ENCODE measurements at regions not wholly inside any gene's neighbourhood (a gene's known extent, or its start where the extent isn't known, plus 50 kb on each side); places are given as distances from the start of the nearest gene placed in this dataset.

DNA sequence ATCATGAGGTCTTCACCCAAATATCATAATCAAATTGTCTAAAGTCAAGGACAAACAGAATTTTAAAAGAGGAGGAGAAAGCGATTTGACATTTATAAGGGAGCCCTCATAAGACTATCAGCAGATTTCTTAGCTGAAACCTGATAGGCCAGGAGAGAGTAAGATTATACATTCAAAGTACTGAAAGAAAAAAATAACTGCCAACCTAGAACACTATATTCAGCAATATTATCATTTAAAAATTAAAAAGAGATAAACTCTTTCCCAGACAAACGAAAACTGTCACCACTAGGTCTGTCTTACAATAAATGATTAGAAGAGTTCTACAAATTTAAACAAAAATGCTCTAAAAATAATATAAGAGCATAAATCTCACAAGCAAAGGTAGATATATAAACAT lies 154.1 kb upstream of the TMEM106B start (continued):
- TF ChIP-seq MLXIP (CRISPR knock-in tag; IDR thresholded peaks at IDR 0.05; ENCODE audit: borderline replicate concordance) = no peak
- no peak for TF ChIP-seq SALL1 (CRISPR knock-in tag; IDR thresholded peaks at IDR 0.05)
- TF ChIP-seq NCOR1 (IDR thresholded peaks at IDR 0.05; ENCODE audit: borderline replicate concordance, low read length) = no peak
- TF ChIP-seq FOXK1 (CRISPR knock-in tag; IDR thresholded peaks at IDR 0.05; ENCODE audit: borderline replicate concordance, low read depth) = no peak
- no peak for TF ChIP-seq ZMYM2 (CRISPR knock-in tag; IDR thresholded peaks at IDR 0.05)
- TF ChIP-seq RFX5 (IDR thresholded peaks at IDR 0.05; ENCODE audit: low read depth, low read length) = no peak
- TF ChIP-seq HNRNPUL1 (IDR thresholded peaks at IDR 0.05; ENCODE audit: low read depth, low read length) = no peak
- no peak for TF ChIP-seq TCF7L2 (IDR thresholded peaks at IDR 0.05; ENCODE audit: low read depth, low read length)
- no peak for TF ChIP-seq MBNL3 (CRISPR knock-in tag; conservative IDR thresholded peaks at IDR 0.05)

DNA sequence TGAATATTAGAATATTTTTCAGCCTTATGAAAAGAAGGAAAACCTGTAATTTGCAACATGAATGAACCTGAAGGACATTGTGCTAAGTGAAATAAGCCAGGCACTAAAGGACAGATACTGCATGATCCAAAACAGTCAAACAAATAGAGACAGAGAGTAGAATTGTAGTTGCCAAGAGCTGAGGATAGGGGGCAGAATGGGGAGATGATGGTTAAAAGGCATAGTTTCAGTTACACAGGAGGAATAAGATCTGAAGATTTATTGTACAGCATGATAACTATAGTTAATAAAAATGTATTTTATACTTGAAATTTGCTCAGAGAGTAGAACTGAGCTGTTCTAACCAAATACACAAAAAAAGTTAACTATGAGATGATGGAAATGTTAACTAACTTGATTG lies 149.0 kb upstream of the TMEM106B start:
- in situ Hi-C loops (cut with HindIII; ENCODE audit: extremely low pct_ligation_motif_present, low pct_unique_long_range_greater_than_20kb) (no loop called here), intact Hi-C loops (cut with micrococcal nuclease; ENCODE audit: unreplicated experiment) (loop anchor here (10.0 kb wide), 1 partner anchor 637 kb away; no protein-coding TSS in a partner anchor)
- ChIA-PET POLR2A (no interaction called here), CTCF (ENCODE audit: low intra/inter-chr PET ratio, low total read pairs) (no interaction called here)
- H3K9me3 ChIP-seq (ENCODE audit: low read length) = peaks cover 14% of the 10 kb centered on the region
- H3K4me2 ChIP-seq (ENCODE audit: low read depth, low read length) = no peak overlapping the region
- H3K4me1 ChIP-seq (ENCODE audit: insufficient read depth, low read length) = no peaks in the 10 kb centered on the region
- DNase-seq (ENCODE audit: low spot score) = no peak
- H2AFZ ChIP-seq (ENCODE audit: low read length) = no peak overlapping the region
- no peak for FAIRE-seq
- no peaks in the 10 kb centered on the region for H4K20me1 ChIP-seq (ENCODE audit: insufficient read depth, low read length)
- H3K9ac ChIP-seq (ENCODE audit: insufficient read depth, low read depth, low read length) = no peak overlapping the region
- H3K4me3 ChIP-seq (replicated peaks in 1 of 3; ENCODE audit: insufficient read depth in 1 of 3, low read depth in 2 of 3, low read length in 3 of 3) = no peak overlapping the region
- H3K79me2 ChIP-seq (ENCODE audit: insufficient read depth, low read length) = no peaks in the 10 kb centered on the region
- no peak overlapping the region for H3K27ac ChIP-seq (ENCODE audit: extremely low read length, insufficient read depth, low read length)
- TF ChIP-seq, protein P1, sequence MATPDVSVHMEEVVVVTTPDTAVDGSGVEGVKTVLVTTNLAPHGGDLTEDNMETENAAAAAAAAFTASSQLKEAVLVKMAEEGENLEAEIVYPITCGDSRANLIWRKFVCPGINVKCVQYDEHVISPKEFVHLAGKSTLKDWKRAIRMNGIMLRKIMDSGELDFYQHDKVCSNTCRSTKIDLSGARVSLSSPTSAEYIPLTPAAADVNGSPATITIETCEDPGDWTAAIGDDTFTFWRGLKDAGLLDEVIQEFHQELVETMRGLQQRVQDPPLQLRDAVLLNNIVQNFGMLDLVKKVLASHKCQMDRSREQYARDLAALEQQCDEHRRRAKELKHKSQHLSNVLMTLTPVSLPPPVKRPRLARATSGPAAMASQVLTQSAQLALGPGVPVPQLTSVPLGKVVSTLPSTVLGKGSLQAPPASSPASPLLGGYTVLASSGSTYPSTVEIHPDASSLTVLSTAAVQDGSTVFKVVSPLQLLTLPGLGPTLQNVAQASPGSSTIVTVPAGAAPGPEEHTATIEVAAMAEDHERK (CRISPR knock-in tag; IDR thresholded peaks at IDR 0.05; ENCODE audit: low read depth) = no peak
- TF ChIP-seq KLF13 (CRISPR knock-in tag; IDR thresholded peaks at IDR 0.05) = no peak
- no peak for TF ChIP-seq PAF1 (CRISPR knock-in tag; IDR thresholded peaks at IDR 0.05)
- no peak for TF ChIP-seq MAFG (CRISPR knock-in tag; IDR thresholded peaks at IDR 0.05)
- TF ChIP-seq SPEN (CRISPR knock-in tag; IDR thresholded peaks at IDR 0.05; ENCODE audit: low read depth) = no peak
- no TSS peak for BruUV-seq (replicated peaks)
- no peaks in the 10 kb centered on the region for H3K36me3 ChIP-seq (replicated peaks in 1 of 2; ENCODE audit: control insufficient read depth in 1 of 2, insufficient read depth in 2 of 2, low read length in 2 of 2)
- no peaks in the 10 kb centered on the region for H3K27me3 ChIP-seq (ENCODE audit: control insufficient read depth in 1 of 2, insufficient read depth in 2 of 2, low read length in 2 of 2)
- ATAC-seq = no peak

All from HepG2 (cell line).